ENCODE measurements at regions not wholly inside any gene's neighbourhood (a gene's known extent, or its start where the extent isn't known, plus 50 kb on each side); places are given as distances from the start of the nearest gene placed in this dataset.
"Not testable (repeated sequence)": the region's sequence is repeated elsewhere in the genome, so short reads cannot be mapped to it uniquely, and the experiment has no call there.

DNA sequence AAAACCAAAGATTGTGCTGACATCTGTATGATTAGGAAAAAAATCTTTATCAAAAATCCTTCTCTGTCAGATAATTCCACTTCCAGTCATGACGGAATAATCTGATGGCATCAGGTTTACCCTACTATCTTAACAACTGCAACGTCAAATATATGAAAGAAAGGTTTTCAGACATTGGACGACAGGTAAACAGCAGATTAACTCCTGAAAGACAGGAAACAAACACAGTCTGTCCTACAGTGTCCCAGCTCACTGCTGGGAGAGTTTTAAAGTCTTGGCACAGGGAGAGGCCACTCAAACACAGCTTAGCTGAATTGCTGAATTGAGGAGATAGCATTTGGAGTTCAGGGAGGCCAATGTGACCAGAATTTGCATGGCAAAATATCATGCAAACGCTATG, 186.3 kb upstream of the KCTD7 start:
- H3K9ac ChIP-seq (ENCODE audit: low read length) = no peak overlapping the region
- Mint-ChIP-seq H3K36me3 (ENCODE audit: low read depth, unreplicated experiment) (peaks cover 2% of the 10 kb centered on the region), H3K9me3 (ENCODE audit: unreplicated experiment) (no peaks in the 10 kb centered on the region), H3K27ac (ENCODE audit: unreplicated experiment) (no peak overlapping the region), H3K4me3 (ENCODE audit: unreplicated experiment) (no peak overlapping the region), H3K4me1 (ENCODE audit: low read depth, unreplicated experiment) (peaks cover 25% of the 10 kb centered on the region), H3K27me3 (ENCODE audit: low read depth, unreplicated experiment) (no peaks in the 10 kb centered on the region)
- no peaks in the 10 kb centered on the region for H3K36me3 ChIP-seq (ENCODE audit: insufficient read depth, low read length)
- no peaks in the 10 kb centered on the region for H3K9me3 ChIP-seq (ENCODE audit: insufficient read depth, low read depth, low read length)
- no peaks in the 10 kb centered on the region for H3K27me3 ChIP-seq (ENCODE audit: insufficient read depth, low read length)
- no peaks in the 10 kb centered on the region for H3K4me1 ChIP-seq (ENCODE audit: insufficient read depth, low read length)
- no peak overlapping the region for H3K4me2 ChIP-seq (ENCODE audit: low read length)
- H2AFZ ChIP-seq (ENCODE audit: low read depth, low read length) = no peak overlapping the region
- no peak overlapping the region for H3K4me3 ChIP-seq (ENCODE audit: insufficient read depth, low read depth, low read length)
- no peak for TF ChIP-seq EZH2 (IDR thresholded peaks at IDR 0.05; ENCODE audit: insufficient read depth, low read length)
- TF ChIP-seq, protein P1, sequence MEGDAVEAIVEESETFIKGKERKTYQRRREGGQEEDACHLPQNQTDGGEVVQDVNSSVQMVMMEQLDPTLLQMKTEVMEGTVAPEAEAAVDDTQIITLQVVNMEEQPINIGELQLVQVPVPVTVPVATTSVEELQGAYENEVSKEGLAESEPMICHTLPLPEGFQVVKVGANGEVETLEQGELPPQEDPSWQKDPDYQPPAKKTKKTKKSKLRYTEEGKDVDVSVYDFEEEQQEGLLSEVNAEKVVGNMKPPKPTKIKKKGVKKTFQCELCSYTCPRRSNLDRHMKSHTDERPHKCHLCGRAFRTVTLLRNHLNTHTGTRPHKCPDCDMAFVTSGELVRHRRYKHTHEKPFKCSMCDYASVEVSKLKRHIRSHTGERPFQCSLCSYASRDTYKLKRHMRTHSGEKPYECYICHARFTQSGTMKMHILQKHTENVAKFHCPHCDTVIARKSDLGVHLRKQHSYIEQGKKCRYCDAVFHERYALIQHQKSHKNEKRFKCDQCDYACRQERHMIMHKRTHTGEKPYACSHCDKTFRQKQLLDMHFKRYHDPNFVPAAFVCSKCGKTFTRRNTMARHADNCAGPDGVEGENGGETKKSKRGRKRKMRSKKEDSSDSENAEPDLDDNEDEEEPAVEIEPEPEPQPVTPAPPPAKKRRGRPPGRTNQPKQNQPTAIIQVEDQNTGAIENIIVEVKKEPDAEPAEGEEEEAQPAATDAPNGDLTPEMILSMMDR (IDR thresholded peaks at IDR 0.05; ENCODE audit: insufficient read depth, low read depth, low read length) = no peak
- DNase-seq (ENCODE audit: low read depth) = no peak
- no peaks in the 10 kb centered on the region for H4K20me1 ChIP-seq (ENCODE audit: insufficient read depth, low read length)
- FAIRE-seq = no peak
- H3K79me2 ChIP-seq (ENCODE audit: insufficient read depth, low read length) = no peaks in the 10 kb centered on the region
- H3K27ac ChIP-seq (ENCODE audit: low read depth, low read length) = no peak overlapping the region

DNA sequence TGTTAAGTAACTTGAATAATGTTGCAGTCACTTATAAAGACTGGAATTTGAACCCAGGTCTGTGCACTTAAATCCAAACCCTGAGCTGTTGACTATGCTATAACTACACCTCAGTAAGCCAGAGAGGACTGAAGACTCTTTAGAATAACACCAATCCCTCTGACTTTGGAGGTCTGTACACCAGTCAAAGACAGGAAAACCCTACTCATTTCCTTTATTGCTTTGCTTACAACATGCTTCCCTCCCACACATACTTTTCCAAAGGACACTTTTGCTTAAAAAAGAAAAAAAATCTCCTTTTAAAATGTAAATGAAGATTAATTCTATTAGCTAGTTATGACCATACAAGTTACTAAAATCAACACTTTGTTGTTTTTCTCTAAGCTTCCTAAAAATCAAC, 184.7 kb upstream of the KCTD7 start:
- Histone ChIP-seq H3K9me3 (ENCODE audit: insufficient read depth, low read depth, low read length) (no peaks in the 10 kb centered on the region), H3K27ac (ENCODE audit: low read depth, low read length) (no peak overlapping the region), H2AFZ (ENCODE audit: low read depth, low read length) (no peak overlapping the region), H3K4me2 (ENCODE audit: low read length) (no peak overlapping the region), H3K4me1 (ENCODE audit: insufficient read depth, low read length) (no peaks in the 10 kb centered on the region), H4K20me1 (ENCODE audit: insufficient read depth, low read length) (no peaks in the 10 kb centered on the region), H3K36me3 (ENCODE audit: insufficient read depth, low read length) (no peaks in the 10 kb centered on the region), H3K27me3 (ENCODE audit: insufficient read depth, low read length) (no peaks in the 10 kb centered on the region), H3K4me3 (ENCODE audit: insufficient read depth, low read depth, low read length) (no peak overlapping the region), H3K79me2 (ENCODE audit: insufficient read depth, low read length) (no peaks in the 10 kb centered on the region), H3K9ac (ENCODE audit: low read length) (no peak overlapping the region)
- peaks cover 2% of the 10 kb centered on the region for H3K36me3 Mint-ChIP-seq (ENCODE audit: low read depth, unreplicated experiment)
- H3K9me3 Mint-ChIP-seq (ENCODE audit: unreplicated experiment) = no peaks in the 10 kb centered on the region
- no peak overlapping the region for H3K27ac Mint-ChIP-seq (ENCODE audit: unreplicated experiment)
- FAIRE-seq = no peak
- TF ChIP-seq, protein P1 (IDR thresholded peaks at IDR 0.05; ENCODE audit: insufficient read depth, low read depth, low read length) = no peak
- no peak for TF ChIP-seq EZH2 (IDR thresholded peaks at IDR 0.05; ENCODE audit: insufficient read depth, low read length)
- DNase-seq (ENCODE audit: low read depth) = no peak
- no peaks in the 10 kb centered on the region for H3K27me3 Mint-ChIP-seq (ENCODE audit: low read depth, unreplicated experiment)
- peaks cover 21% of the 10 kb centered on the region for H3K4me1 Mint-ChIP-seq (ENCODE audit: low read depth, unreplicated experiment)
- no peak overlapping the region for H3K4me3 Mint-ChIP-seq (ENCODE audit: unreplicated experiment)

DNA sequence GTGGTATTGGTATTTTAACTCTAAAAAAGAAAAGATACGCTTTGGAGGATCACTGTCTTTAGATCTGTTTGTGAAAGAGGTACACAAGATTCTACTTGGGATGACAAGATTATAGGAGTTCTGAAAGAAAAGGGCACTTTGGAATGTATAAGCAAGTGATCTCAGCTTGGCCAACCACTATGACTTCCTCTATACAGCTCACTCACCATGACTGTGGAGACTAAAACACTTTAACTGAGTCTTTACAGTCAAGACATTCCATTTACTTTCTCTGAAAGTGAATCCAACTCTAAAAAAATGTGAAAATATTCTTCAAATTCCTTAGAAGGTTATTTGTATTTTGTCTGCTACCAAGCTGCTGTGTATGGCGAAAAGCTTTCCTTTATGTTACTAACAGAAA, 181.7 kb upstream of the KCTD7 start:
- not testable (repeated sequence) for DNase-seq (ENCODE audit: low read depth); H3K36me3 ChIP-seq (ENCODE audit: insufficient read depth, low read length); H3K4me3 Mint-ChIP-seq (ENCODE audit: unreplicated experiment); H3K4me2 ChIP-seq (ENCODE audit: low read length); H3K9me3 Mint-ChIP-seq (ENCODE audit: unreplicated experiment); H3K4me3 ChIP-seq (ENCODE audit: insufficient read depth, low read depth, low read length); H3K9me3 ChIP-seq (ENCODE audit: insufficient read depth, low read depth, low read length); H3K27me3 Mint-ChIP-seq (ENCODE audit: low read depth, unreplicated experiment); H2AFZ ChIP-seq (ENCODE audit: low read depth, low read length); H3K27me3 ChIP-seq (ENCODE audit: insufficient read depth, low read length); H3K9ac ChIP-seq (ENCODE audit: low read length); H4K20me1 ChIP-seq (ENCODE audit: insufficient read depth, low read length); H3K27ac ChIP-seq (ENCODE audit: low read depth, low read length); H3K36me3 Mint-ChIP-seq (ENCODE audit: low read depth, unreplicated experiment); H3K4me1 ChIP-seq (ENCODE audit: insufficient read depth, low read length); H3K79me2 ChIP-seq (ENCODE audit: insufficient read depth, low read length)
- peak overlapping the region; percentile 89 for H3K27ac Mint-ChIP-seq (ENCODE audit: unreplicated experiment)
- peak; percentile 60 for FAIRE-seq
- H3K4me1 Mint-ChIP-seq (ENCODE audit: low read depth, unreplicated experiment) = peaks cover 14% of the 10 kb centered on the region

DNA sequence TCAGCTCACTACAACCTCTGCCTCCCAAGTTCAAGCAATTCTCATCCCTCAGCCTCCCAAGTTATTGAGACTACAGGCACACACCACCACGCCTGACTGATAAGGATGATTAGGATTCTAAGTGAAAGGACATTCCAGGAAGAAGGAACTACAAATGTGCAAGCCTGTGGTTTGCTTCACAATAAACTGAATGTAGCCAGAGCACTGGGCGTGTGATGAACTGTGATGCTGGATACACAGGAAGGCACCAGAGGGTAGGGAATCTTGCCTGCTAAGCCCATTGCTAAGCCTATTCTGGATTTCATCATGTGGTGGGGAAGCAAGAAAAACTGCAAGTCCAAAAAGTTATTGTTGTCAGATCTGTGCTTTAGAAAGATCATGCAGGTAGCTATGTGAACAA, 177.9 kb upstream of the KCTD7 start:
- H3K79me2 ChIP-seq (ENCODE audit: insufficient read depth, low read length); H3K36me3 ChIP-seq (ENCODE audit: insufficient read depth, low read length); H3K9ac ChIP-seq (ENCODE audit: low read length); H3K9me3 ChIP-seq (ENCODE audit: insufficient read depth, low read depth, low read length); H3K27me3 ChIP-seq (ENCODE audit: insufficient read depth, low read length); H3K4me3 ChIP-seq (ENCODE audit: insufficient read depth, low read depth, low read length); H2AFZ ChIP-seq (ENCODE audit: low read depth, low read length); H3K27ac ChIP-seq (ENCODE audit: low read depth, low read length); H3K4me2 ChIP-seq (ENCODE audit: low read length); H3K4me1 ChIP-seq (ENCODE audit: insufficient read depth, low read length); H3K9me3 Mint-ChIP-seq (ENCODE audit: unreplicated experiment); DNase-seq (ENCODE audit: low read depth); H4K20me1 ChIP-seq (ENCODE audit: insufficient read depth, low read length); FAIRE-seq; H3K36me3 Mint-ChIP-seq (ENCODE audit: low read depth, unreplicated experiment); H3K4me3 Mint-ChIP-seq (ENCODE audit: unreplicated experiment); H3K27me3 Mint-ChIP-seq (ENCODE audit: low read depth, unreplicated experiment); H3K27ac Mint-ChIP-seq (ENCODE audit: unreplicated experiment): not testable (repeated sequence)
- H3K4me1 Mint-ChIP-seq (ENCODE audit: low read depth, unreplicated experiment) = peaks cover 11% of the 10 kb centered on the region

DNA sequence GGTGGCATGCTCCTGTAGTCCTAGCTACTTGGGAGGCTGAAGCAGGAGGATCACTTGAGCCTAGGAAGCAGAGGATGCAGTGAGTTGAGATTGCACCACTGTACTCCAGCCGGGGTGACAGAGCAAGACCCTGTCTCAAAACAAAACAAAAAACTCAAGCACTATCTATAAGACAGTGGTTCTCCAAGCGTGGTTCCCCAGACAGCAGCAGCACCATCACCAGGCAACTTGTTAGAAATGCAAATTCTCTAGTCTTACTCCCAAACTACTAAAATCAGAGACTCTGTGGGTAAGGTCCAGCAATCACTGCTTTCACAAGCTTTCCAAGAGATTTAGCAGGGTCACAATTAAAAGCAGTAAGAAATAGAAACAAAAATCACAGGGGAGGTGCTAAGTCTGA, 177.0 kb upstream of the KCTD7 start:
- not testable (repeated sequence) for FAIRE-seq; H3K9me3 Mint-ChIP-seq (ENCODE audit: unreplicated experiment); H3K4me1 ChIP-seq (ENCODE audit: insufficient read depth, low read length); H3K27ac ChIP-seq (ENCODE audit: low read depth, low read length); H3K9ac ChIP-seq (ENCODE audit: low read length); H3K27ac Mint-ChIP-seq (ENCODE audit: unreplicated experiment); H4K20me1 ChIP-seq (ENCODE audit: insufficient read depth, low read length); H3K36me3 ChIP-seq (ENCODE audit: insufficient read depth, low read length); H3K4me1 Mint-ChIP-seq (ENCODE audit: low read depth, unreplicated experiment); H3K4me3 Mint-ChIP-seq (ENCODE audit: unreplicated experiment); H3K4me2 ChIP-seq (ENCODE audit: low read length); H3K27me3 ChIP-seq (ENCODE audit: insufficient read depth, low read length); H3K79me2 ChIP-seq (ENCODE audit: insufficient read depth, low read length); H3K27me3 Mint-ChIP-seq (ENCODE audit: low read depth, unreplicated experiment); H2AFZ ChIP-seq (ENCODE audit: low read depth, low read length); H3K36me3 Mint-ChIP-seq (ENCODE audit: low read depth, unreplicated experiment); H3K4me3 ChIP-seq (ENCODE audit: insufficient read depth, low read depth, low read length); H3K9me3 ChIP-seq (ENCODE audit: insufficient read depth, low read depth, low read length); DNase-seq (ENCODE audit: low read depth)
